WTC11 (cell line): ENCODE measurements at regions not wholly inside any gene's neighbourhood (a gene's known extent, or its start where the extent isn't known, plus 50 kb on each side); places are given as distances from the start of the nearest gene placed in this dataset.

ENCODE experiments used
- ATF1 ChIP-seq: sonication (generic); formaldehyde crosslinking; IDR thresholded peaks from 2 replicates; pipeline ENCODE4 v1.8.1; 2023; ENCODE audit warnings: mild to moderate bottlenecking, moderate library complexity, missing genetic modification reagents
- CTCF ChIP-seq: fragments of 200-600 bp; IDR thresholded peaks from 2 replicates; pipeline ENCODE4 v1.8.0; 2022; ENCODE audit warnings: antibody characterized with exemption
- MLX ChIP-seq: sonication (generic); formaldehyde crosslinking; IDR thresholded peaks from 2 replicates; pipeline ENCODE4 v1.8.1; 2023; ENCODE audit warnings: mild to moderate bottlenecking, missing genetic modification reagents, moderate library complexity
- MXD4 ChIP-seq: fragments of 250-450 bp; sonication (Bioruptor Pico); IDR thresholded peaks from 2 replicates; pipeline ENCODE4 v1.8.0; 2021; ENCODE audit warnings: mild to moderate bottlenecking, moderate library complexity, borderline replicate concordance
- NR1H2 ChIP-seq: sonication (generic); formaldehyde crosslinking; IDR thresholded peaks from 2 replicates; pipeline ENCODE4 v1.9.0; 2021; ENCODE audit warnings: mild to moderate bottlenecking, moderate library complexity, missing genetic modification reagents
- PREB ChIP-seq: sonication (generic); formaldehyde crosslinking; IDR thresholded peaks from 2 replicates; pipeline ENCODE4 v1.8.1; 2022; ENCODE audit warnings: mild to moderate bottlenecking, missing genetic modification reagents, moderate library complexity, borderline replicate concordance
- SP1 ChIP-seq: sonication (generic); formaldehyde crosslinking; conservative IDR thresholded peaks from 2 replicates; pipeline ENCODE4 v1.8.1; 2022; ENCODE audit warnings: missing genetic modification reagents
- USF1 ChIP-seq: sonication (generic); formaldehyde crosslinking; IDR thresholded peaks from 2 replicates; pipeline ENCODE4 v1.8.0; 2022; ENCODE audit warnings: mild to moderate bottlenecking, missing genetic modification reagents
- ZBTB21 ChIP-seq: sonication (generic); formaldehyde crosslinking; IDR thresholded peaks from 2 replicates; pipeline ENCODE4 v1.8.1; 2023; ENCODE audit warnings: mild to moderate bottlenecking, missing genetic modification reagents, borderline replicate concordance
- ZNF263 ChIP-seq: sonication (generic); formaldehyde crosslinking; IDR thresholded peaks from 2 replicates; pipeline ENCODE4 v1.8.1; 2022; ENCODE audit warnings: low read depth, mild to moderate bottlenecking, moderate library complexity, missing genetic modification reagents
- TF ChIP-seq, protein P1 (sequence below): sonication (generic); formaldehyde crosslinking; IDR thresholded peaks from 2 replicates; pipeline ENCODE4 v1.8.1; 2022; ENCODE audit warnings: missing genetic modification reagents, borderline replicate concordance

DNA sequence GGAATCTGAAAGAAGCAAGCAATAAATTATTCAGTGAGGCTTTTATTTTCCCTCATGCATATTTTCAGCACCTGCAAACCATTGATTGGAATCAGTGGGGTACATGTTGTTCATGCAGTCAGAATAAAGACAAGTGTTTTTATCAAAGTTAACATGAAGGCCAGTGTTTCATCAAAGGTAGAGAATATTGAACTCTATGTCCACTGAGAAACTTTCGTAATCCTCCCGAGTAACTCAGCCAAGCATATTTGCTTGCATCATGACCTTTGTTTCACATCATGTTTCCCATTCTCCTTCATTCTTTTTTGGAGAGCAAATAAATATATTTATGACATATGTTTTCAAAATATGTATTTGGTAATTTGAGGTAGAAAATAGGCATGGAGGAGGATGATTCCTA lies 663.1 kb downstream of the SH2D4B start:
- TF ChIP-seq MLX (no peak), SP1 (CRISPR knock-in tag) (no peak), ZBTB21 (CRISPR knock-in tag) (no peak), NR1H2 (CRISPR knock-in tag) (no peak), ATF1 (no peak), CTCF (no peak), PREB (no peak), USF1 (CRISPR knock-in tag) (no peak), MXD4 (no peak), ZNF263 (CRISPR knock-in tag) (no peak)
- TF ChIP-seq, protein P1, sequence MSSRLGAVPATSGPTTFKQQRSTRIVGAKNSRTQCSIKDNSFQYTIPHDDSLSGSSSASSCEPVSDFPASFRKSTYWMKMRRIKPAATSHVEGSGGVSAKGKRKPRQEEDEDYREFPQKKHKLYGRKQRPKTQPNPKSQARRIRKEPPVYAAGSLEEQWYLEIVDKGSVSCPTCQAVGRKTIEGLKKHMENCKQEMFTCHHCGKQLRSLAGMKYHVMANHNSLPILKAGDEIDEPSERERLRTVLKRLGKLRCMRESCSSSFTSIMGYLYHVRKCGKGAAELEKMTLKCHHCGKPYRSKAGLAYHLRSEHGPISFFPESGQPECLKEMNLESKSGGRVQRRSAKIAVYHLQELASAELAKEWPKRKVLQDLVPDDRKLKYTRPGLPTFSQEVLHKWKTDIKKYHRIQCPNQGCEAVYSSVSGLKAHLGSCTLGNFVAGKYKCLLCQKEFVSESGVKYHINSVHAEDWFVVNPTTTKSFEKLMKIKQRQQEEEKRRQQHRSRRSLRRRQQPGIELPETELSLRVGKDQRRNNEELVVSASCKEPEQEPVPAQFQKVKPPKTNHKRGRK (CRISPR knock-in tag), result no peak
